PC-9 (cell line): ENCODE measurements at regions not wholly inside any gene's neighbourhood (a gene's known extent, or its start where the extent isn't known, plus 50 kb on each side); places are given as distances from the start of the nearest gene placed in this dataset.

Experiments
- BruUV-seq: library from RNA; stranded (reverse); fragments of 400-500 nt; replicated peaks from 2 replicates; lab custom pipeline; 2021; lab: Mats Ljungman, UMichigan
- CTCF ChIA-PET: fragments of 300-600 bp; sonication (Branson Sonifier 250); formaldehyde crosslinking; loops from one replicate; lab custom pipeline; 2022; ENCODE audit warnings: antibody characterized with exemption; lab: Charles Lee
- POLR2A ChIA-PET: fragments of 300-600 bp; sonication (Branson Sonifier 250); formaldehyde crosslinking; loops from one replicate; lab custom pipeline; 2022; ENCODE audit warnings: antibody characterized with exemption; ENCODE audit not compliant: unreplicated experiment; lab: Charles Lee
- DNase-seq, 2 experiments: peaks; one replicate each; pipeline versions ENCODE4 v3.0.0 to v3.0.0-alpha.2; 2015 to 2022; ENCODE audit warnings: mixed read lengths in 1 of 2
- H2AFZ ChIP-seq: fragments of 200-600 bp; sonication (generic); 2 replicates; pipeline ENCODE4 v1.8.1; 2017; ENCODE audit warnings: antibody characterized with exemption
- H3F3A ChIP-seq: fragments of 200-600 bp; sonication (generic); 2 replicates; pipeline ENCODE4 v1.8.1; 2017; ENCODE audit warnings: antibody characterized with exemption, mild to moderate bottlenecking, low read depth; ENCODE audit not compliant: insufficient read depth
- H3K27ac ChIP-seq: fragments of 200-600 bp; sonication (generic); 2 replicates; pipeline ENCODE4 v1.6.1; 2016; ENCODE audit warnings: mixed run types
- H3K27me3 ChIP-seq: fragments of 200-600 bp; sonication (generic); 2 replicates; pipeline ENCODE4 v1.6.1; 2016; ENCODE audit warnings: low read depth, mixed run types; ENCODE audit not compliant: insufficient read depth
- H3K36me3 ChIP-seq: fragments of 200-600 bp; sonication (generic); 2 replicates; pipeline ENCODE4 v1.6.1; 2016; ENCODE audit warnings: low read depth, mixed run types
- H3K4me1 ChIP-seq: fragments of 200-600 bp; sonication (generic); replicated peaks from 2 replicates; pipeline ENCODE4 v1.6.1; 2016; ENCODE audit warnings: mixed run types; ENCODE audit not compliant: insufficient read depth
- H3K4me2 ChIP-seq: fragments of 200-600 bp; sonication (generic); 2 replicates; pipeline ENCODE4 v1.6.1; 2017; ENCODE audit warnings: mixed run types
- H3K4me3 ChIP-seq: fragments of 200-600 bp; sonication (generic); 2 replicates; pipeline ENCODE4 v1.6.1; 2016; ENCODE audit warnings: mixed run types
- H3K79me2 ChIP-seq: fragments of 200-600 bp; sonication (generic); 2 replicates; pipeline ENCODE4 v1.6.1; 2017; ENCODE audit warnings: low read depth, mixed run types
- H3K9me2 ChIP-seq: fragments of 200-600 bp; sonication (generic); 2 replicates; pipeline ENCODE4 v1.8.1; 2017; ENCODE audit warnings: mild to moderate bottlenecking; ENCODE audit not compliant: insufficient read depth
- H3K9me3 ChIP-seq: fragments of 200-600 bp; sonication (generic); 2 replicates; pipeline ENCODE4 v1.8.1; 2016; ENCODE audit warnings: low read depth; ENCODE audit not compliant: insufficient read depth
- H4K20me1 ChIP-seq: fragments of 200-600 bp; sonication (generic); 2 replicates; pipeline ENCODE4 v1.8.1; 2017; ENCODE audit not compliant: insufficient read depth
- CTCF ChIP-seq: fragments of 200-600 bp; sonication (generic); conservative IDR thresholded peaks from 2 replicates; pipeline ENCODE4 v1.6.1; 2017; ENCODE audit warnings: mixed run types, antibody characterized with exemption, mild to moderate bottlenecking, moderate library complexity
- EZH2 ChIP-seq: fragments of 200-600 bp; sonication (generic); IDR thresholded peaks from 2 replicates; pipeline ENCODE4 v1.8.0; 2017; ENCODE audit warnings: antibody characterized with exemption, low read depth
- intact Hi-C: fragments of 100-400 bp; cut with micrococcal nuclease; formaldehyde crosslinking; loops from one replicate; pipeline ENCODE4 v1.10.0; 2022; ENCODE audit not compliant: unreplicated experiment

- TF ChIP-seq CTCF (no peak), EZH2 (no peak)
- no peaks in the 10 kb centered on the region for H3K9me2 ChIP-seq
- ChIA-PET POLR2A (no interaction called here), CTCF (no interaction called here)
- no peaks in the 10 kb centered on the region for H3K27me3 ChIP-seq
- no peaks in the 10 kb centered on the region for H3K4me1 ChIP-seq
- BruUV-seq = no TSS peak
- H3F3A ChIP-seq = no peaks in the 10 kb centered on the region
- intact Hi-C loops = no loop called here
- no peaks in the 10 kb centered on the region for H3K36me3 ChIP-seq
- no peak overlapping the region for H3K4me2 ChIP-seq
- H3K4me3 ChIP-seq = no peak overlapping the region
- H3K9me3 ChIP-seq = no peaks in the 10 kb centered on the region
- H3K27ac ChIP-seq = no peak overlapping the region
- no peaks in the 10 kb centered on the region for H3K79me2 ChIP-seq
- DNase-seq = no peak
- no peak overlapping the region for H2AFZ ChIP-seq
- H4K20me1 ChIP-seq = no peaks in the 10 kb centered on the region
Observed at GRCh38 chr18:54453996-54454395, 96.3 kb downstream of the C18orf54 start.

GRCh38 chr18:54465502-54465901 lies 107.8 kb downstream of the C18orf54 start:
- H3K36me3 ChIP-seq = no peaks in the 10 kb centered on the region
- no peak overlapping the region for H3K4me3 ChIP-seq
- no peaks in the 10 kb centered on the region for H3K9me2 ChIP-seq
- ChIA-PET CTCF (no interaction called here), POLR2A (no interaction called here)
- H3K79me2 ChIP-seq = no peaks in the 10 kb centered on the region
- H2AFZ ChIP-seq = no peak overlapping the region
- H3K27ac ChIP-seq = no peak overlapping the region
- TF ChIP-seq CTCF = no peak
- TF ChIP-seq EZH2 = no peak
- no TSS peak for BruUV-seq
- DNase-seq = no peak
- no peaks in the 10 kb centered on the region for H3K4me1 ChIP-seq
- no peaks in the 10 kb centered on the region for H3K9me3 ChIP-seq
- no peaks in the 10 kb centered on the region for H3K27me3 ChIP-seq
- H3F3A ChIP-seq = no peaks in the 10 kb centered on the region
- intact Hi-C loops = no loop called here
- no peak overlapping the region for H3K4me2 ChIP-seq
- no peaks in the 10 kb centered on the region for H4K20me1 ChIP-seq

GRCh38 chr18:54466248-54467005 lies 108.7 kb downstream of the C18orf54 start:
- POLR2A ChIA-PET = no interaction called here
- Histone ChIP-seq H4K20me1 (no peaks in the 10 kb centered on the region), H3K9me2 (no peaks in the 10 kb centered on the region), H3K36me3 (no peaks in the 10 kb centered on the region), H3F3A (no peaks in the 10 kb centered on the region), H2AFZ (no peak overlapping the region), H3K27me3 (no peaks in the 10 kb centered on the region), H3K4me2 (no peak overlapping the region), H3K79me2 (no peaks in the 10 kb centered on the region), H3K27ac (no peak overlapping the region), H3K9me3 (no peaks in the 10 kb centered on the region), H3K4me3 (no peak overlapping the region), H3K4me1 (no peaks in the 10 kb centered on the region)
- no TSS peak for BruUV-seq
- DNase-seq = no peak
- TF ChIP-seq EZH2 (no peak), CTCF (no peak)
- intact Hi-C loops = no loop called here
- CTCF ChIA-PET = interaction anchor here (0.6 kb wide), 1 partner anchor 11 kb away, joined by 7 read pairs; no protein-coding TSS in a partner anchor
